DOHH2 (cell line): ENCODE measurements at regions not wholly inside any gene's neighbourhood (a gene's known extent, or its start where the extent isn't known, plus 50 kb on each side); places are given as distances from the start of the nearest gene placed in this dataset.

Source experiments
- H3F3A ChIP-seq: fragments of 200-600 bp; sonication (generic), shearing (Covaris generic); 2 replicates; pipeline ENCODE4 v1.6.0; 2016; ENCODE audit warnings: antibody characterized with exemption, mild to moderate bottlenecking; ENCODE audit not compliant: control insufficient read depth, insufficient read depth
- H3K27ac ChIP-seq: fragments of 200-600 bp; sonication (generic); 2 replicates; pipeline ENCODE4 v1.5.1; 2014; ENCODE audit warnings: low read depth, mild to moderate bottlenecking, low read length, moderate library complexity
- H3K27me3 ChIP-seq: fragments of 200-600 bp; sonication (generic); 2 replicates; pipeline ENCODE4 v1.6.1; 2014; ENCODE audit warnings: mild to moderate bottlenecking, low read length, mixed read lengths; ENCODE audit not compliant: control insufficient read depth
- H3K36me3 ChIP-seq: fragments of 200-600 bp; sonication (generic); 2 replicates; pipeline ENCODE4 v1.6.1; 2014; ENCODE audit warnings: mild to moderate bottlenecking, low read length, moderate library complexity, mixed read lengths; ENCODE audit not compliant: control insufficient read depth
- H3K4me1 ChIP-seq: fragments of 200-600 bp; sonication (generic); 2 replicates; pipeline ENCODE4 v1.6.1; 2014; ENCODE audit warnings: mild to moderate bottlenecking, low read length, mixed read lengths; ENCODE audit not compliant: control insufficient read depth
- H3K4me2 ChIP-seq: fragments of 200-600 bp; sonication (generic); 2 replicates; pipeline ENCODE4 v1.6.0; 2014; ENCODE audit warnings: mild to moderate bottlenecking, low read length, moderate library complexity
- H3K4me3 ChIP-seq: fragments of 200-600 bp; sonication (generic); 2 replicates; pipeline ENCODE4 v1.5.1; 2014; ENCODE audit warnings: mild to moderate bottlenecking, low read length, mixed read lengths
- H3K79me2 ChIP-seq: fragments of 200-600 bp; sonication (generic); 2 replicates; pipeline ENCODE4 v1.6.1; 2014; ENCODE audit warnings: mild to moderate bottlenecking, low read length, mixed read lengths; ENCODE audit not compliant: control insufficient read depth
- H3K9me2 ChIP-seq: fragments of 200-600 bp; sonication (generic); replicated peaks from 2 replicates; pipeline ENCODE4 v1.6.1; 2014; ENCODE audit warnings: mild to moderate bottlenecking, low read length, mixed read lengths; ENCODE audit not compliant: control insufficient read depth
- H3K9me3 ChIP-seq: fragments of 200-600 bp; sonication (generic); 2 replicates; pipeline ENCODE4 v1.6.1; 2014; ENCODE audit warnings: antibody characterized with exemption, low read length, mixed read lengths; ENCODE audit not compliant: control insufficient read depth, insufficient read depth
- H4K20me1 ChIP-seq: fragments of 200-600 bp; sonication (generic); 2 replicates; pipeline ENCODE4 v1.6.0; 2014; ENCODE audit warnings: low read depth, mild to moderate bottlenecking, antibody characterized with exemption, low read length, moderate library complexity; ENCODE audit not compliant: control insufficient read depth, insufficient read depth
- CTCF ChIP-seq: fragments of 200-600 bp; sonication (generic); IDR thresholded peaks from one replicate; pipeline ENCODE4 v1.5.1; 2014; ENCODE audit warnings: antibody characterized with exemption, mild to moderate bottlenecking, low read depth, low read length; ENCODE audit not compliant: poor library complexity, severe bottlenecking
- EZH2phosphoT487 ChIP-seq: fragments of 200-600 bp; sonication (generic); IDR thresholded peaks from 2 replicates; pipeline ENCODE4 v1.6.1; 2017; ENCODE audit warnings: borderline replicate concordance, mild to moderate bottlenecking, antibody characterized with exemption, low read length, moderate library complexity, mixed read lengths

GRCh38 chr7:82633592-82633991 lies 190.0 kb upstream of the CACNA2D1 start:
- H3K36me3 ChIP-seq, result no peaks in the 10 kb centered on the region
- TF ChIP-seq EZH2phosphoT487 (no peak), CTCF (no peak)

GRCh38 chr7:82631998-82632397 lies 188.4 kb upstream of the CACNA2D1 start:
- H3K4me1 ChIP-seq, result no peaks in the 10 kb centered on the region
- H3K36me3 ChIP-seq, result no peaks in the 10 kb centered on the region
- H3K4me3 ChIP-seq, result no peak overlapping the region
- H4K20me1 ChIP-seq, result no peaks in the 10 kb centered on the region
- no peaks in the 10 kb centered on the region for H3K9me2 ChIP-seq
- H3K27me3 ChIP-seq, result no peaks in the 10 kb centered on the region
- H3K79me2 ChIP-seq, result no peaks in the 10 kb centered on the region
- H3K4me2 ChIP-seq, result no peak overlapping the region
- TF ChIP-seq CTCF (no peak), EZH2phosphoT487 (no peak)
- H3F3A ChIP-seq, result no peaks in the 10 kb centered on the region
- no peaks in the 10 kb centered on the region for H3K9me3 ChIP-seq
- no peak overlapping the region for H3K27ac ChIP-seq

More at GRCh38 chr7:82633592-82633991, 190.0 kb upstream of the CACNA2D1 start:
- Histone ChIP-seq H3K27me3 (no peaks in the 10 kb centered on the region), H3K4me1 (no peaks in the 10 kb centered on the region), H3F3A (no peaks in the 10 kb centered on the region), H3K4me3 (no peak overlapping the region), H3K9me2 (no peaks in the 10 kb centered on the region), H3K9me3 (no peaks in the 10 kb centered on the region), H3K79me2 (no peaks in the 10 kb centered on the region), H4K20me1 (no peaks in the 10 kb centered on the region), H3K4me2 (no peak overlapping the region), H3K27ac (no peak overlapping the region)

GRCh38 chr7:82629583-82629982 lies 186.0 kb upstream of the CACNA2D1 start:
- H3K4me3 ChIP-seq, result no peak overlapping the region
- no peaks in the 10 kb centered on the region for H3K27me3 ChIP-seq
- H3K79me2 ChIP-seq, result no peaks in the 10 kb centered on the region
- TF ChIP-seq EZH2phosphoT487 (no peak), CTCF (no peak)
- no peaks in the 10 kb centered on the region for H3K36me3 ChIP-seq
- H3F3A ChIP-seq, result no peaks in the 10 kb centered on the region
- no peaks in the 10 kb centered on the region for H3K9me3 ChIP-seq
- no peak overlapping the region for H3K4me2 ChIP-seq
- no peaks in the 10 kb centered on the region for H4K20me1 ChIP-seq
- no peak overlapping the region for H3K27ac ChIP-seq
- no peaks in the 10 kb centered on the region for H3K4me1 ChIP-seq
- no peaks in the 10 kb centered on the region for H3K9me2 ChIP-seq

GRCh38 chr7:82625377-82625776 lies 181.8 kb upstream of the CACNA2D1 start:
- no peak overlapping the region for H3K4me3 ChIP-seq
- no peaks in the 10 kb centered on the region for H3K27me3 ChIP-seq
- no peaks in the 10 kb centered on the region for H4K20me1 ChIP-seq
- H3K27ac ChIP-seq, result no peak overlapping the region
- H3K79me2 ChIP-seq, result no peaks in the 10 kb centered on the region
- TF ChIP-seq EZH2phosphoT487 (no peak), CTCF (no peak)
- no peaks in the 10 kb centered on the region for H3K4me1 ChIP-seq
- no peaks in the 10 kb centered on the region for H3F3A ChIP-seq
- no peaks in the 10 kb centered on the region for H3K36me3 ChIP-seq
- no peaks in the 10 kb centered on the region for H3K9me3 ChIP-seq
- no peak overlapping the region for H3K4me2 ChIP-seq
- H3K9me2 ChIP-seq, result no peaks in the 10 kb centered on the region
